ENCODE measurements at regions not wholly inside any gene's neighbourhood (a gene's known extent, or its start where the extent isn't known, plus 50 kb on each side); places are given as distances from the start of the nearest gene placed in this dataset.

- Histone ChIP-seq H3K36me3 (replicated peaks; ENCODE audit: low read depth, low read length) (no peaks in the 10 kb centered on the region), H3K79me2 (ENCODE audit: low read length) (peaks cover 87% of the 10 kb centered on the region), H2AFZ (ENCODE audit: low read depth, low read length) (no peak overlapping the region), H3K9me3 (ENCODE audit: insufficient read depth, low read length) (no peaks in the 10 kb centered on the region), H3K27me3 (ENCODE audit: low read depth, low read length) (no peaks in the 10 kb centered on the region), H3K27ac (ENCODE audit: low read length) (no peak overlapping the region), H3K4me1 (ENCODE audit: low read length) (no peaks in the 10 kb centered on the region), H3K9ac (ENCODE audit: low read length) (no peak overlapping the region), H4K20me1 (ENCODE audit: insufficient read depth, low read length) (peaks cover 22% of the 10 kb centered on the region), H3K4me2 (ENCODE audit: low read length) (no peak overlapping the region), H3K4me3 (ENCODE audit: low read length) (no peak overlapping the region)
- TF ChIP-seq CTCF (IDR thresholded peaks at IDR 0.05; ENCODE audit: low read depth, low read length) (no peak), EZH2phosphoT487 (IDR thresholded peaks at IDR 0.05; ENCODE audit: low read depth) (no peak)
Measured at GRCh38 chr1:39116860-39117728, 87.4 kb upstream of the MACF1 start.

- no peaks in the 10 kb centered on the region for H3K4me1 ChIP-seq (ENCODE audit: low read length)
Measured at GRCh38 chr1:39117899-39118450, 86.5 kb upstream of the MACF1 start.

GRCh38 chr1:39122056-39122455, 82.4 kb upstream of the MACF1 start:
- Histone ChIP-seq H2AFZ (ENCODE audit: low read depth, low read length) (no peak overlapping the region), H3K4me3 (ENCODE audit: low read length) (no peak overlapping the region), H3K27me3 (ENCODE audit: low read depth, low read length) (no peaks in the 10 kb centered on the region), H3K27ac (ENCODE audit: low read length) (no peak overlapping the region), H3K9me3 (ENCODE audit: insufficient read depth, low read length) (no peaks in the 10 kb centered on the region), H3K36me3 (replicated peaks; ENCODE audit: low read depth, low read length) (no peaks in the 10 kb centered on the region), H4K20me1 (ENCODE audit: insufficient read depth, low read length) (peaks cover 9% of the 10 kb centered on the region; the same call in 1 of the 2 replicates), H3K4me2 (ENCODE audit: low read length) (no peak overlapping the region), H3K4me1 (ENCODE audit: low read length) (no peaks in the 10 kb centered on the region), H3K9ac (ENCODE audit: low read length) (no peak overlapping the region), H3K79me2 (ENCODE audit: low read length) (peaks cover 39% of the 10 kb centered on the region)
- TF ChIP-seq EZH2phosphoT487 (IDR thresholded peaks at IDR 0.05; ENCODE audit: low read depth) (no peak), CTCF (IDR thresholded peaks at IDR 0.05; ENCODE audit: low read depth, low read length) (no peak)

More at GRCh38 chr1:39117899-39118450, 86.5 kb upstream of the MACF1 start:
- H3K9ac ChIP-seq (ENCODE audit: low read length): no peak overlapping the region
- H2AFZ ChIP-seq (ENCODE audit: low read depth, low read length): no peak overlapping the region
- H3K4me3 ChIP-seq (ENCODE audit: low read length): no peak overlapping the region
- peaks cover 19% of the 10 kb centered on the region; the same call in 1 of the 2 replicates for H4K20me1 ChIP-seq (ENCODE audit: insufficient read depth, low read length)
- no peak for TF ChIP-seq CTCF (IDR thresholded peaks at IDR 0.05; ENCODE audit: low read depth, low read length)
- no peak for TF ChIP-seq EZH2phosphoT487 (IDR thresholded peaks at IDR 0.05; ENCODE audit: low read depth)
- H3K9me3 ChIP-seq (ENCODE audit: insufficient read depth, low read length): no peaks in the 10 kb centered on the region
- H3K27me3 ChIP-seq (ENCODE audit: low read depth, low read length): no peaks in the 10 kb centered on the region
- no peak overlapping the region for H3K4me2 ChIP-seq (ENCODE audit: low read length)
- H3K36me3 ChIP-seq (replicated peaks; ENCODE audit: low read depth, low read length): no peaks in the 10 kb centered on the region
- peaks cover 79% of the 10 kb centered on the region for H3K79me2 ChIP-seq (ENCODE audit: low read length)
- H3K27ac ChIP-seq (ENCODE audit: low read length): no peak overlapping the region

GRCh38 chr1:39124282-39124681, 80.2 kb upstream of the MACF1 start:
- peaks cover 26% of the 10 kb centered on the region for H3K79me2 ChIP-seq (ENCODE audit: low read length)
- TF ChIP-seq EZH2phosphoT487 (IDR thresholded peaks at IDR 0.05; ENCODE audit: low read depth) (no peak), CTCF (IDR thresholded peaks at IDR 0.05; ENCODE audit: low read depth, low read length) (no peak)
- no peak overlapping the region for H3K4me2 ChIP-seq (ENCODE audit: low read length)
- no peak overlapping the region for H3K27ac ChIP-seq (ENCODE audit: low read length)
- no peaks in the 10 kb centered on the region for H3K4me1 ChIP-seq (ENCODE audit: low read length)
- H3K4me3 ChIP-seq (ENCODE audit: low read length): no peak overlapping the region
- H3K27me3 ChIP-seq (ENCODE audit: low read depth, low read length): no peaks in the 10 kb centered on the region
- H3K9me3 ChIP-seq (ENCODE audit: insufficient read depth, low read length): no peaks in the 10 kb centered on the region
- no peak overlapping the region for H3K9ac ChIP-seq (ENCODE audit: low read length)
- 0 out of 2 replicates have a peak, but pooled peaks cover under 1% of the 10 kb centered on the region for H4K20me1 ChIP-seq (ENCODE audit: insufficient read depth, low read length)
- no peaks in the 10 kb centered on the region for H3K36me3 ChIP-seq (replicated peaks; ENCODE audit: low read depth, low read length)
- no peak overlapping the region for H2AFZ ChIP-seq (ENCODE audit: low read depth, low read length)
